Neuronal stem cell (in vitro differentiated cells): ENCODE measurements at regions not wholly inside any gene's neighbourhood (a gene's known extent, or its start where the extent isn't known, plus 50 kb on each side); places are given as distances from the start of the nearest gene placed in this dataset.

ENCODE experiments used
- DNase-seq: peaks from one replicate; pipeline ENCODE4 v3.0.0-alpha.2; 2013; ENCODE audit warnings: low spot score
- H2AFZ ChIP-seq: one replicate; pipeline ENCODE4 v1.6.1; 2013; ENCODE audit warnings: mild to moderate bottlenecking, low read length, inconsistent platforms
- H2AK5ac ChIP-seq: 2 replicates; pipeline ENCODE4 v1.6.1; 2013; ENCODE audit warnings: low read depth, mild to moderate bottlenecking, inconsistent platforms, low read length, moderate library complexity, mixed read lengths
- H2BK120ac ChIP-seq: 2 replicates; pipeline ENCODE4 v1.6.1; 2013; ENCODE audit warnings: low read depth, mild to moderate bottlenecking, inconsistent platforms, low read length, moderate library complexity, mixed read lengths
- H2BK12ac ChIP-seq: one replicate; pipeline ENCODE4 v1.6.1; 2013; ENCODE audit warnings: low read length, inconsistent platforms
- H2BK15ac ChIP-seq: 2 replicates; pipeline ENCODE4 v1.6.1; 2013; ENCODE audit warnings: mild to moderate bottlenecking, low read length, inconsistent platforms, mixed read lengths
- H2BK5ac ChIP-seq: one replicate; pipeline ENCODE4 v1.6.1; 2013; ENCODE audit warnings: inconsistent platforms, mild to moderate bottlenecking, low read length, moderate library complexity
- H3K14ac ChIP-seq: one replicate; pipeline ENCODE4 v1.6.1; 2013; ENCODE audit warnings: low read length, inconsistent platforms
- H3K18ac ChIP-seq: 2 replicates; pipeline ENCODE4 v1.6.1; 2013; ENCODE audit warnings: low read length, inconsistent platforms
- H3K23ac ChIP-seq: 2 replicates; pipeline ENCODE4 v1.6.1; 2013; ENCODE audit warnings: low read depth, mild to moderate bottlenecking, mixed read lengths, low read length, inconsistent platforms; ENCODE audit not compliant: poor library complexity
- H3K27ac ChIP-seq: replicated peaks from 3 replicates; pipeline ENCODE4 v1.5.1; 2013; ENCODE audit warnings: low read length, inconsistent platforms
- H3K27me3 ChIP-seq, 3 experiments: 2 replicates each; pipeline ENCODE4 v1.6.1; 2013; ENCODE audit warnings: low read length in 3 of 3, mild to moderate bottlenecking in 2 of 3, inconsistent platforms in 1 of 3, low read depth in 1 of 3, mixed read lengths in 1 of 3, moderate library complexity in 1 of 3; ENCODE audit not compliant: control insufficient read depth in 3 of 3, insufficient read depth in 3 of 3
- H3K36me3 ChIP-seq, 2 donors: replicated peaks in 1 of 2; 2 replicates each; pipeline ENCODE4 v1.6.1; 2013; ENCODE audit warnings: low read length in 2 of 2; ENCODE audit not compliant: control insufficient read depth in 2 of 2, insufficient read depth in 2 of 2
- H3K4ac ChIP-seq: 2 replicates; pipeline ENCODE4 v1.6.1; 2013; ENCODE audit warnings: inconsistent platforms, mild to moderate bottlenecking, low read length, moderate library complexity
- H3K4me1 ChIP-seq, 2 donors: 1 replicate in 1 of 2; 2 replicates in 1 of 2; pipeline ENCODE4 v1.6.1; 2013; ENCODE audit warnings: low read length in 2 of 2, low read depth in 1 of 2; ENCODE audit not compliant: control insufficient read depth in 2 of 2, insufficient read depth in 1 of 2
- H3K4me2 ChIP-seq: one replicate; pipeline ENCODE4 v1.6.1; 2013; ENCODE audit warnings: mild to moderate bottlenecking, low read length, inconsistent platforms; ENCODE audit not compliant: insufficient read depth, poor library complexity, severe bottlenecking
- H3K4me3 ChIP-seq, 2 donors: 2 replicates each; pipeline ENCODE4 v1.5.1; 2013; ENCODE audit warnings: low read length in 2 of 2, mild to moderate bottlenecking in 2 of 2, inconsistent platforms in 1 of 2, moderate library complexity in 1 of 2
- H3K79me1 ChIP-seq: one replicate; pipeline ENCODE4 v1.6.1; 2013; ENCODE audit warnings: low read depth, mild to moderate bottlenecking, inconsistent platforms, low read length, moderate library complexity
- H3K9ac ChIP-seq: one replicate; pipeline ENCODE4 v1.6.1; 2013; ENCODE audit warnings: mild to moderate bottlenecking, low read depth, low read length, inconsistent platforms; ENCODE audit not compliant: poor library complexity
- H3K9me3 ChIP-seq, 2 donors: replicated peaks in 1 of 2; 2 replicates each; pipeline versions ENCODE3 to v1.6.1; 2013; ENCODE audit warnings: low read length in 2 of 2, mild to moderate bottlenecking in 2 of 2, inconsistent platforms in 1 of 2, low read depth in 1 of 2, mixed read lengths in 1 of 2, moderate library complexity in 1 of 2; ENCODE audit not compliant: control insufficient read depth in 2 of 2, insufficient read depth in 1 of 2
- H4K8ac ChIP-seq: one replicate; pipeline ENCODE4 v1.6.1; 2013; ENCODE audit warnings: low read depth, mild to moderate bottlenecking, inconsistent platforms, low read length, moderate library complexity
- H4K91ac ChIP-seq: one replicate; pipeline ENCODE4 v1.6.1; 2013; ENCODE audit warnings: low read length, low read depth, mild to moderate bottlenecking, inconsistent platforms; ENCODE audit not compliant: poor library complexity
- WGBS, 2 donors: extraction: QIAGEN DNeasy Blood & Tissue Kit; methylation state at CpG; one replicate each; pipeline ENCODE4 v1.1.7; 2013; ENCODE audit warnings: missing lambda C conversion rate in 2 of 2, mixed read lengths in 1 of 2; ENCODE audit not compliant: insufficient read length in 2 of 2, insufficient replicate concordance in 1 of 2; ENCODE audit errors: extremely low coverage in 2 of 2; 5-methylcytosine and 5-hydroxymethylcytosine counted together

DNA sequence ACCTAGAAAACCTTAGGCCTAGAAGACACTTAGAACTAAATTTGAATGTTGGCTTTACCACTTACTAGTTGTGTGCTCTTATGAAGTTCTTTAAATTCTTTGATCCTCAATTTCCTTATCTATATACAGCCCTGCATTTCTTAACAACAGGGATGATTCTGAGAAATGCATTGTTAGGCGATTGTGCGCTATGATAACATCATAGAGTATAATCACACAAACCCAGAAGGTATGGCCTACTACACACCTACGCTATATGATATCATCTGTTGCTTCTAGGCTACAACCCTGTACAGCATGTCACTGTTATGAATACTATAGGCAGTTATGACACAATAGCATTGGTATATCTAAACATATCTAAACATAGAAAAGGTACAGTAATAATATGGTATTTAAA, 137.4 kb downstream of the CHD1L start:
- no peak for DNase-seq
- Histone ChIP-seq H3K27ac (no peak overlapping the region), H3K18ac (no peak overlapping the region), H2BK120ac (no peak overlapping the region), H4K91ac (no peak overlapping the region), H3K23ac (no peak overlapping the region), H3K9me3 (peaks cover 0 to 1% of the 10 kb centered on the region in 2 donors), H2AFZ (no peak overlapping the region), H3K79me1 (no peaks in the 10 kb centered on the region), H3K4ac (no peak overlapping the region), H2BK5ac (no peak overlapping the region), H3K4me2 (no peak overlapping the region), H2BK12ac (no peak overlapping the region), H4K8ac (no peak overlapping the region), H3K9ac (no peak overlapping the region), H3K14ac (no peak overlapping the region), H2BK15ac (no peak overlapping the region), H3K36me3 (no peaks in the 10 kb centered on the region), H2AK5ac (no peak overlapping the region), H3K4me3 (no peak overlapping the region), H3K4me1 (no peaks in the 10 kb centered on the region), H3K27me3 (no peaks in the 10 kb centered on the region)
- no CpG with 5 or more reads among the region's 3 CpGs for WGBS, 2 donors

- Histone ChIP-seq H2AK5ac (no peak overlapping the region), H3K36me3 (no peaks in the 10 kb centered on the region), H2BK5ac (no peak overlapping the region), H4K91ac (no peak overlapping the region), H3K4me3 (no peak overlapping the region), H4K8ac (no peak overlapping the region), H3K27me3 (no peaks in the 10 kb centered on the region), H3K79me1 (no peaks in the 10 kb centered on the region), H3K4me1 (peaks cover 0 to 2% of the 10 kb centered on the region in 2 donors), H2AFZ (no peak overlapping the region), H3K4ac (no peak overlapping the region), H3K9ac (no peak overlapping the region), H3K27ac (no peak overlapping the region), H2BK120ac (no peak overlapping the region), H3K18ac (no peak overlapping the region), H2BK15ac (no peak overlapping the region), H2BK12ac (no peak overlapping the region), H3K23ac (no peak overlapping the region), H3K14ac (no peak overlapping the region), H3K9me3 (peaks cover 0 to 1% of the 10 kb centered on the region in 2 donors), H3K4me2 (no peak overlapping the region)
- WGBS, 2 donors, result no CpG with 5 or more reads among the region's 2 CpGs
- DNase-seq, result no peak
Observed at GRCh38 chr1:147384804-147385203, 142.3 kb downstream of the CHD1L start.

DNA sequence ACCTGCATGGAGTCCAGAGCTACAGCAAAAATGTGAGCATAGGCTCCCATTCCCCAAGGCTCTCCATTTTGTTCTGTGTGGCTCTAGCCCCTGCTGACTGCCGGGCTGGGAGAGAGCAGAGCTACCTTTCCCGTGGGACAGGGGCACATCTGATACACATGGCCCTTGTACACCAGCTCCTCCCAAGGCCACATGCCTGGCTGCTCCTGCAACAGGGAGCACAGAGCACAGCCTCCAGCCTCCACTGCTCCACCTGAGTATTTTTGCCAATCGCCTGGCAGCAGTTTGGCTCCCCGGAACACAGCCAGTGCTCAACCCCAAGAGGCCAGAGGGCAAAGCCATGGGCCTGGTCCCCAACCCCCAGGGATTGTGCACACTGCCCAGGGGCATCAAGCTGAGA, 146.5 kb downstream of the CHD1L start:
- H3K4me3 ChIP-seq, result no peak overlapping the region
- H2BK12ac ChIP-seq, result no peak overlapping the region
- no peak for DNase-seq
- H2BK5ac ChIP-seq, result peak overlapping the region; percentile 8
- H2AFZ ChIP-seq, result peak overlapping the region; percentile 82
- no peak overlapping the region for H3K9ac ChIP-seq
- no peak overlapping the region for H3K4ac ChIP-seq
- H3K79me1 ChIP-seq, result no peaks in the 10 kb centered on the region
- peak overlapping the region; percentile 67 for H3K23ac ChIP-seq
- no peak overlapping the region for H3K27ac ChIP-seq
- peaks cover 0 to 3% of the 10 kb centered on the region in 2 donors for H3K9me3 ChIP-seq
- H3K27me3 ChIP-seq, result no peaks in the 10 kb centered on the region
- no CpG with 5 or more reads among the region's 4 CpGs for WGBS, 2 donors
- no peak overlapping the region for H4K8ac ChIP-seq
- H3K14ac ChIP-seq, result peak overlapping the region; percentile 85
- H4K91ac ChIP-seq, result no peak overlapping the region
- no peaks in the 10 kb centered on the region for H3K36me3 ChIP-seq
- H3K18ac ChIP-seq, result peak overlapping the region; percentile 92
- H2AK5ac ChIP-seq, result no peak overlapping the region
- H2BK120ac ChIP-seq, result no peak overlapping the region
- peaks cover 0 to 2% of the 10 kb centered on the region in 2 donors for H3K4me1 ChIP-seq
- no peak overlapping the region for H3K4me2 ChIP-seq
- H2BK15ac ChIP-seq, result peak overlapping the region; percentile 75

GRCh38 chr1:147389532-147390184, 147.2 kb downstream of the CHD1L start:
- Histone ChIP-seq H3K9me3 (peaks cover 0 to 3% of the 10 kb centered on the region in 2 donors), H3K9ac (no peak overlapping the region), H3K4me1 (peaks cover 0 to 2% of the 10 kb centered on the region in 2 donors), H3K4me3 (no peak overlapping the region), H3K27me3 (no peaks in the 10 kb centered on the region), H2AK5ac (peak overlapping the region; percentile 83), H3K36me3 (no peaks in the 10 kb centered on the region), H3K4me2 (no peak overlapping the region), H2BK15ac (no peak overlapping the region), H2AFZ (peak overlapping the region; percentile 57), H2BK120ac (no peak overlapping the region), H3K4ac (no peak overlapping the region), H3K23ac (no peak overlapping the region), H3K18ac (peak overlapping the region; percentile 50), H2BK5ac (peak overlapping the region; percentile 8), H3K79me1 (no peaks in the 10 kb centered on the region), H4K91ac (no peak overlapping the region), H3K27ac (no peak overlapping the region), H2BK12ac (peak overlapping the region; percentile 5), H4K8ac (no peak overlapping the region), H3K14ac (no peak overlapping the region)
- WGBS, 2 donors, result no CpG with 5 or more reads among the region's 8 CpGs
- DNase-seq, result peak; percentile 40
